DMS79 (cell line): ENCODE measurements at regions not wholly inside any gene's neighbourhood (a gene's known extent, or its start where the extent isn't known, plus 50 kb on each side); places are given as distances from the start of the nearest gene placed in this dataset.

Experiments used
- DNase-seq: peaks from one replicate; lab custom pipeline; 2025; lab: John Stamatoyannopoulos, UW

DNA sequence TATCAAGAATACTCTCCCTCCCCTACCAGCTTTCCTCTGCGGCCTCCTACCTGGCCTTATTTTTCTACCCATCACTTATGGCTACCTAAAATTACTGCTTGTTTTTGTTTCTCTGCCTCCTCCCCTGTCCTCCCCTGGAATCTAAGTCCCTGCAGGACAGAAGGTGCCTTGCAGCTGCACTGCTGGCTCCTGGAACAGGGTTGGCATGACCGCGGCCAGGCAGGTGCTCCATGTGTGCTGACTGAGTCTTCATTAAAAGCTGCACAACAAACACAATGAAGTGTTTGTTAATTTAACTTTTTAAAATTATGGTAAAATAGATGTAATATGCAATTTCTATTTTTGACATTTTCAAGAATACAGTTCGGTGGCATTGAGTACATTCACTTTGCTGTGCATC is 171.9 kb upstream of the FHL2 start:
- no peak for DNase-seq

DNA sequence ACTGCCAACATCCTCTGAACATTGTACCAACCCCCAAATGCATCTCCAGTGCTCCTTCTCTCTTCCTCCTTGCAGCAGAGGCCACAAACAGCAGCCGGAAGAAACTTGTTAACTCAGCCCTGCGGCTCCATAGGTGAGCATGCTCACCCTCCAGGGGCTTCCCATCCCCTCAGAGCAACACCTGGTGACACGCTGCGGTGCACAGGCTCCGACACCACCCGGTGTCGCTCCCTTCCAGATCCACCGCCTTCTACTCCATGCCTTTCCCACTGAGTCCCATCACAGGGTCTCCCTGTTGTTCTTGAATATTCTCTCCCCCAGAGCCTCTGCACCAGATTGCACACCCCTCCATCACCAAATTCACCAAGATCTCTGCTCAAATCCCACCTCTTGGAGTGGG is 171.5 kb upstream of the FHL2 start:
- no peak for DNase-seq

DNA sequence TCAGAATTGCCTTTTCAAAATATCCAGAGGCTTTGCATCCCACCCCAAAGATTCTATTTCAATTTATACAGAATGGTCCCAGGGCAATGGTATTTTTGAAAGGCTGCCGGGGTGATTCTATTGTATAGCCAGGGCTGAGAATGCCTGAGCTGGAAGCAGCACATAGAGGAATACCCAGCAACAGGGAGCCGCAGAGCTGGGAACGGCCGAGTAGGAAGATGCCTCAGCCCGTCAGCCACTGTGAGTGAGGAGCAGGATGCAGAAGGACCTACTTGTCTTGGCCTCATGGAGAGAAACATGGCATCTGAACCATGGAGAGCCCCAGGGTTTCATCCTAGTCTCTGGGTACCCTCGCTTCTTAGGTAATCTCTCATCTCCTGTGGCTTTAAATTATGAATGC is 170.8 kb upstream of the FHL2 start:
- DNase-seq = no peak

DNA sequence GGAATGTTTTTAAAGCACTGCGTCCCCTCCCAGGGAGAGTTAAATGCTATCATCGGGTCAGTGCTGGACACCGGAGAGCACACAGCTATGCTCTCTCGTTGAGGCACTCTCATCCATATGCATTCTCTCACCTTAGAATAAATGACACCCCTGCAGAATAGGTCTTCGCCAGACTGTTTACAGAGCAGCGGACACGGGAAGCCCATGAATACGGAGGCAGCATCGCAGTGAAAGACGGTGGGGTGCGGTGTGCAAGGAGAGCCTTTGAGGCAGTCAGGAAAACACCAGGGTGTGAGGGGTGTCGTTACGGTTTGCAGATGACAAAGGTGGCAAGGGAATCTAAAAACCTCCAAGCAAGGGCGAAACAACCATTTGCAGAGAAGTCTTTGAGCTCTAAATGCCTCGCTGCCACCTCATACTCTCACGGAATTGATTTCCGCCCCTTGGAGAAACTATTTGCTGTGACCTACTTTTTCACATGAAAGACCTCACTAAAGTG is 169.2 kb upstream of the FHL2 start:
- no peak for DNase-seq

DNA sequence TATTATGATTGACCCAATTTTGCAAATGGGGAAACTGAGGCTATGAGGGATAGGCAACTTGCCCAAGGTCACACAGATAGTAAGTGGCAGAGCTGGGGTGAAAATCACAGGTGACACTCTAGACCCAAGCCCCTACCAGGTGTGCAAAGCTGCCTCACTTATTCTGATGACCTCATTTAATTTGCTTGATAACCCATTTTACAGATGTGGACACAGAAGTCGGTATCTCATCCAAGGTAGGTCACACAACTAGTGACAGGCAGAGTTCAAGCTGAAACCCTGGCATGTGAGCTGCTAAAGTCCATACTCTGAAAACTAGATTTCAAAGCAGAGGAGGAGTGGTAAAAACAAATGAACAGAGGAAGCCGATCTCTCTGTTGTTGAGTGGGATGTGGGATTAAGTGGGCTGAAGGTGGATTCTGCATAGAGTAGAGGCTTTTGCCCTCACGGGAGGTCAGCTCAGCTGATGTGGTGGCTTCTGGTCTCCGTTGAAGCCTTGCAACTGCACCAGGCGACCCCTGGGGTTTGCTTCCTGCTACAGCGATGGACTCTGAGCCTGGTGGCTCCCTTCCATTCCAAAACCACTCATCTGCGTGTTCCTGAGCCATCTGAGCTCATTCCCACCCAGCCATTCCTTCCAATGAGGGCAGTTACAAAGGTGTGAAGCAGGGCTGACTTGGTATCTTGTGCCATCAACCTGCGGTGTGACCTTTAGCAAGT is 164.3 kb upstream of the FHL2 start:
- DNase-seq = no peak

DNA sequence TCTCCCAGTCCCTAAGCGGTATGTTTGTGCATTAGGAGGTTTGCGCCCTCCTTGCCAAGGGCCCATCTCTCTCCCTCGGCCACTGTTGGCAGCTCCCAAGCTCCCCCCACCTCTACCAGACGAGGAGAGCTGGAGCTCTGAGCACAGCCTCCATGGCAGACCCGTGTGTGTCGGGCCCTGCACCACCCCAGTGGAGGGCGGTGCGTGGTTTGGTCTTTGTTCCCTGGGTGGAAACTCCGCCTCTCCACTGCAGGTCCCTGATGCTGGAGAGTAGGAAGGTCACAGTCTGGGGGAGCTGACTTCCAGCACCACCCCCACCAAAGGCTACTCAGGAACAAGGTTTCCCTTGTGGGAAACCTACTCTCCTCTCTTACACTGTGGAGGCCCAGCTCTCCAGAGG is 162.6 kb upstream of the FHL2 start:
- DNase-seq = no peak

DNA sequence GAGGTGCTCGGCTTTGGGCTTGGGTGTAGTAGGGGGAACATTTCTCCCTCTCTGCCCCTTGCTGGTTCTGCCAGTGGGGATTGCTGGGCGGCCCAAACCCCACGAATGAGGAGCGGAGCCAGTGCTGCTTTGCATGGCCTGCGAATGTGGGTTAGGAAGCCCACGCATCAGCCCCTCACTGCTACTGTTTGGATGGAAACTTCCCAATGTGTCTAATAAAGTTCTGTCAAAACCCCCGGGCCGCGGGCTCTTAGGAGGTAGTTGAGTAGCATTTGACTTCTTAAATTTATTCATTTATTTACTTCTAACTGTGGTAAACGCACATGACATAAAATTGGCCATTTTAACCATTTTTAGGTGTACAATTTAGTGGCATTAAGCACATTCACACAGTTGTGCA is 161.3 kb upstream of the FHL2 start:
- DNase-seq = no peak

DNA sequence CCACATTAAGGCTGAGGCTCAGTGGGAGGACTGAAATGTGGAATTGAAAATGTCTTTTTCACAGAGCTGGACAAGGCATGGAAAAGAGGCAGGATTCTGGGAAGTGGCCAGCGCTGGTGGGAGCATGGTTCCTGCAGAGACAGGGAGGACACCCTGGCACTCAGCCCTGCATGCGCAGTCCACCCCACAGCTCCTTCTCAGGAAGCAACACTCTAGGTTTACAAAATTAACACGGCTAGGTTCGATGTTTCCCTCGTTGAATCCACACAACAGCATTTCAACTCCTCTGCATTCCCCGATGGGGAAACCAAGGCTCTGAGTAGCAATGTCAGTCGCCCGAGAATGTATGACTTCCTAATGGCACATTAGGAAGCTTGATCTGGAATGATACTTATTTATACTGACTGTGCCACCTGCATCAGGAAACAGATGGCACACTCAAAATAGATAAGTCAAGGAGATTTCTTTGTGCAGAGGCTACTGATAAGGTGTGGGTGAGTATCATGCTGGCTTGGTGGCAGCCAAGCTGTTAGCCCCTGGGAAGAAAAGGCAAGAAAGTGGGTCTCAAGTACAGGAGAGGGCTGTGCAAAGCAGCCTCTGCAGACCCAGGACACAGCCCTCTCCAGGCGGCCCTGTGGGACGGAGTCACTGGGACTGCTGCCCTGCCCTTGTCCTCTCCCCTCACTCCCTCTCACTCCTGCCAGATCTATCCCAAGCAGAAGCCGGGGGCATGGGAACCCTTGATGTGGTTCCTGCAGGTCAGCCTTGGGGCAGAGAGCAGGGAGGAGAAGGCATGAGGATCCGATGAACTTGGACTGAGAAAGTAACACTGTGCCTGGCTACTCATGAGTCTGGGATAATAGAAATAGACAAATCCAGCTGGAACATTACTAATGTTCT is 158.4 kb upstream of the FHL2 start:
- no peak for DNase-seq

DNA sequence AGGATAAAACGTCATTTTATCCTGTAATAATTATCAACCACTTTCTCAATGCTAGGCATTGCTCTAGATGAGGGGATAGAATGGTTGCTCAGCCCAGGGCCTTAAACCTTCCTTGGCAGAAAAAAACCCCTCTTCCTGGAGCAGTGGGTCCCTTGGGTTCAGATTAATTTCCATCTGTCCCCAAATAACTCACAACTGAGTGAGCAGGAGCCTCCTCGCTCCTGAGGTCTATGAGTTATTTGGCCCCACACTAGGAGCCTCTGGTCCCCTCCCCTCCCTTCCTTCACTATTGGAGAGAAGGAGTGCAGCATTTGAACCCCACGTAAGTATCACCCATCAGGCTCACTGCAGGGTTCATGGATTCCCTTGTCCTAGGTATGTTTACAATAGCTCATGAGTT is 157.5 kb upstream of the FHL2 start:
- DNase-seq = no peak

DNA sequence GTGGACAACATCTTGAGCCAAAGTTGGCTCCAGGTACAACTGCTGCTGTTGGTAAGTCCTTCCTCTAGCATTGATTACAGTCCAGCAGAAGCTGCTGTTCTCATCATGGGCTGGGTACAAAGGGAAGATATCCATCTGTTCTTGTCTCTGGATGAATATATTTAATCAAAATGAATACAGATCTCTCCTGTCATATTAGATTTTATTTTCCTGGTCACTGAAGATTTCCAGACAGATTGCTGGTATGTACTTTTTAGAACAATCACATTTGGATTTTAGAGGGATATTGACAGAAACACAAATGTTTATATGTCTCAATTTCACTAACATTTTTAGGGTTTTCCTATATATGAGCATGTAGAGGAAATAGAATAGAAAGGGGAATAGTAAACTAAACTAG is 155.4 kb upstream of the FHL2 start:
- DNase-seq = no peak

DNA sequence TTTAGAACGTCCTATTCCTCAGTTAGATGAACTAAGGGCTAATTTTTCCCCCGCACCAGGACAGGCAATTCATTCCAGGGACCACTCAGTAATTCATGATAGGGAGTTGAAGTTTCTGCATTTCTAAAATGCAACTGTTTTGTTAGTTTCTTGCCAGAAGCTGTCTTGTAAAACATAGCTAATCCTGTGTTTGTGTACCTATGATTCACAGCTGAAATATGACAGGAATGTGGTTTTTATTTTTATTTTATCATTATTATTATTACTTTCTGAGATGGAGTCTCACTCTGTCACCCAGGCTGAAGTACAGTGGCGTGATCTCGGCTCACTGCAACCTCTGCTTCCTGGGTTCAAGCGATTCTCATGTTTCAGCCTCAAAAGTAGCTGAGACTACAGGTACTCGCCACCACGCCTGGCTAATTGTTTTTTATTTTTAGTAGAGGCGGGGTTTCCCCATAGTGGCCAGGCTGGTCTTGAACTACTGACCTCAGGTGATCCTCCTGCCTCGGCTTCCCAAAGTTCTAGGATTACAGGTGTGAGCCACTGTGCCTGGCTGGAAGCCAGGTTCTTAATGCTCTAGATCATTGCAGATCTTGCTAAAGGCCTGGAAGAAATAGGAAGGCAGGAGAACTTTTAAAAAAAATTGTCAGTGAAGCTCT is 154.8 kb upstream of the FHL2 start:
- DNase-seq = no peak

DNA sequence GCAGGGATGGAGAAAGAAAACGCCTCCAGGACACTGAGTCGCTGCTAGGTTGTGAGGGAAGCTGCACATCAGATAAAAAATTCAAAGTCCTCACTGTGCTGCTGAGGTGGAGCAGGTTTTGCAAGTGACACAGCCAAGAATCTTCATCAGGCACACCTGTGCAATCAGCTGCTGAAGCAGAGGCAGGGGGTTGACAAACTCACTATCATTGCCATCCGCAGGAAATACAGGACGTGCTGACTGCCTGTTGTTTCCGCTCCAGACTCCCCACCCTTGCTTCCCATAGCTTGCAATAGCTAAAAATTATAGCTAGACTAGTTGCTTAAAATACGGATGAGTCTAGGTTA is 147.8 kb upstream of the FHL2 start:
- no peak for DNase-seq

DNA sequence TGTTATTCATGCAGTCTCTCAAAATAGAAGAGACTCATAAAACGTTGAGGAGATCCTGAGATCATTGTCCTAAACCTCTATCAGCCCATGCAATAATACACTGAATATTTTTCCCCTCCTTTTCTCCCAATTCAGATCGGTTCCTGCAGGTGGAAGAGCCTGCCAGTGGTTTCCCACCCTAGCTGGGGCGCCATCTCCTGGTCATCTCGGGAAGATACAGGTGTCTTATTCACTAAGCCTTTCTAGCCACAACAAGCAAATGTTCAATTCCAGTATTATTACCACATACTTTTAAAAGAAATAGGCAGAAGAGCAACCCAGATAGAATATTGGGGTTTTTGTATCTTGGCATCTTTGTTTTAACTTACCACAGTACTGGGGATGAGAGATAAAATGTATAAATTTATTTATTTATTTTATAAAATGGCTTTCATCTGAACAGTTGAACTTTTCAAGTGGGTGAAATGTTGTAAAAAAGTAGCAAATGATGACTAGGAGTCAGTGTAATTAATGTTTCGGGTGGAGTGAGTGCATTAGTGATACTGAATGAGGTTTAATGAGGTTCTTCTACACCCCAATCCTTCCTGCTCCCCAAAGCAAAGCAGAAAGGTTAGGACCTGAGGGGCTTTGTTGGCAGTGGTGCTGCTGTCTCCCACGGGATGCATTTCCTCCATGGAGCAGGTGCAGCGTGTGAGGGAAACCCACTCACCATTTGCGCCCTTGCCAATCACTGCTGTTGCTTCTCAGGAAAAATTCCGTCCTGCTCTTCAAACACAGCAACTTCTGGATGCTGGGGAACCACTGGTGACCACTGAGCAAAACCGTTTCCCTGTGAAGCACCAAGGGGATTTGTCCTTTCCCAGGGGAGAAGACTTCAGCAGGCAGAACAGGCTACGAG is 147.1 kb upstream of the FHL2 start:
- peak; percentile 4 for DNase-seq

DNA sequence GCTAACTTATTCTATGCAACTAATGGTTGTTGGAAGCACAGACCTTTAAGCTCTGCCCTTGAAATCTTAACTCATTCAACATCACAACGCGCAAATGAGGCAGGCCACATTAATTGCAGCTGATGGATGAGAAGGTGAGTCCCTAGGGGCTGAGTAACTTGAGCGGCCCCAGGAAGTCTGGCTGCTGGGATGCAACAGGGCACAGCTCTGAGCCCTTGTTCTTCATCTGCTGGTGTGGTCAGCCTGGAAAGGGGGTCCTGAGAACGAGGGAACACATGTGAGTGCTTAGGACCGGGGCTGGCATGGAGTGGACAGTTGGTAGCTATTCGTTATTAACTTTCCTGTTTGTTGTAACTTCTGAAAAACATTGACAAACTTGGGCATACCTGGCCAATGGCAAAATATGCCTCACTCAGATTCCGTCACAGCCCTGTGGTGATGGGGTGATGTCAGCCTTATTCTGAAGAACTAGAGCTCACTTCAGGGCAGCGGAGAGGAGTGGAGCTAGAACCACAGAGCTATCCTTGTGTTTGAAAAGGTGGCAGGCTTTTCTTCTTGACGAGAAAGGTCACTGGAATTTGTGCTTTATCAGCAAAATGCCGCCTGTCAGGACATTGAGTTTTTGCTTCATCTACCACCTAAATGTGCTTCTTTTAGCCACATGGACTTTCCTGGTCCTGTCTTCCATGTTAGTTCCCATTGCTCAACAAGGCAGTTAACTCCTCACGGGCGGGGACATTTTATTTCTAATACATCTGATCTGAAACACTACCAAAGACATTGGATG is 145.9 kb upstream of the FHL2 start:
- no peak for DNase-seq

DNA sequence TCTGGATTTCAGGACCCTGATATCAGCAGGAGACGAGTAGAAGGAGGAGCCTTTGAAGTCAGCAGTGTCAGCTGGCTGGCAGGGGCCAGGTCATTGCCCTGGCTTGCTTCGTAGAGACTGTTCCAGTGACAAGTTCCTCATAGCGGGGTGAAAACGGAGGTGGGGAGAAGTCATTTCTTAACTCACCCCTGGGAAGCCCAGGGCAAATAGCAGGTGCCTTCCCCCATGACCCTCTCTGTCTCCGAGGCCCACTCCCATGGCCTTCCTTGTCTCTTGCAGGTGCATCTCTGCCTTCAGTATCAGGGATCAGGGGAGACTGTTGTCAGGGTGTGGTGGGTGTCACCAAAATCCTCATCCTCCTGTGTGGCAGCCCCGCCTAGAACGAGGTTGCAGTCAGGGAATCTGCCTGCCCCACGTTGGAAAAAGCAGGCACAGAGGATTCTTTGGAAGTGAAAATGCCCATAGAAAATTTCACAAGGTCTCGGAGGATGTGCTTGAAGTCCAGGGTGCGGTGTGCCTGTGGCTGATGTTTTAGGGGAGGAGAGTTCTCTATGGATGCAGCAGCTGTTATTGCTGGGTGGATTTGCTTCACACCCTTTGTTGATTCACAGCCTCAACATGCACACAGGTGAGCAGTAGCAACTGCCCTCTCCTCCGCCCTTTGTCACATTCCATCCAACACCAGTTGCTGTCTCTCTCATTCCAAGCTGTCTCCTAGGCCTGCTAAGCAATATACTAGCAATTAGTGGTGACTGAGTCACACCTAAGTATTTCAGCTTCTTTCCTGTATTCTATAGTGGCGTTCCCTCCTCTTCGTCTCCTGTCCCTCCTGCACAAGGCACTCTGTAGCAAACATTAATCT is 142.6 kb upstream of the FHL2 start:
- no peak for DNase-seq

DNA sequence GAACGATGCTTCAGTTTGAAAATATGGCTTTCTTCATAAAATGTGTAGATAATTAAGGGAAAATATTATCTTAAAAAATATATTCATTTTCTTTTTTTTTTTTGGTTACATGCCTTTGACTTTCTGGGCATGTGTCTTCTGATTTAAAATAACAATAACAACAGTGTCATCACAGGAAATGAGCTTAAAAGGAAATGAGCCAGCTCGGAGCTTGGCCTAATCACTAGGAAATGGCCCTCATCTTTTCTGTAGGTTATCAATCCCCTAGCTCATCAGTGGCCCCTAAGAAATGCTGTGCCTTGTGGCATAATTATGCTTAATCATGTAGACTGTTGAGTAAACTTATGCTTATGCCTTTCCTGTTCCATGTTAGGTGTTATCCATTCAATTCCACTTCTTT is 141.8 kb upstream of the FHL2 start:
- no peak for DNase-seq

DNA sequence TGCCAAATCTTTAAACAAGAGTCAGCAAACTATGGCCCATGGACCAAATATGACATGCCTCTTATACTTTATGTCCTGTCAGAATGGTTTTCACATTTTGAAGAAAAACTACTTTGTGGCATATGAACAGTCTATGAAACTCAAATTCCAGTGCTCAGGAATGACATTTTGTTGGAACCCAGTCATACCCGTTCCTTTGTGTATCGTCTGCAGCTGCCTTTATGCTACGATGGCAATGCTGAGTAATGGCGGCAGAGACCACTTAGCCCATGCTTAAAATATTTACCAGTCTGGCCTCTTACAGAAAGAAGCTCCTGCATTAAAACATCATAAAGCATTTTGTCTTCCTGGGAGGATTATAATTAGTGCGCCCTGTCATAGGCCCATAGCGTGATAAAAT is 140.5 kb upstream of the FHL2 start:
- DNase-seq = no peak

DNA sequence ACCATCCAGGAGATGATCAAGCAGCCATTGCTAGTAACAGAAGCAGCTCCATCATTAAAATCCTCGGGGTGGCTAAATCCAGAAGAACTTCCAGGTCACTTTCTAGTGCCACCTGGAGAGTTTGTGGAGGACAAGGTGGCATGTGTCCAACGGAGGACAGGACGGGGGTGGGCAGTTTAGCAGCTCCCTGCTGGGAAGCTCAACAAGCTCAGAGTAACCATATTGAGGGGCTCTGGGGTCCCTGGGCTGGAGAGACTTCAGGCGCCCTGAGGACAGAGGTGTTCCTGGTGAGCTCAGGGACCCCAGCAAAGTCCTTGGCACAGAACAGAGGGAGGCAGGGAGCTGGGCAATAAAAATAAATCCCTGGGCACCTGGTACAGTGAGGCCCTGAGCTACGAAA is 140.0 kb upstream of the FHL2 start:
- no peak for DNase-seq

DNA sequence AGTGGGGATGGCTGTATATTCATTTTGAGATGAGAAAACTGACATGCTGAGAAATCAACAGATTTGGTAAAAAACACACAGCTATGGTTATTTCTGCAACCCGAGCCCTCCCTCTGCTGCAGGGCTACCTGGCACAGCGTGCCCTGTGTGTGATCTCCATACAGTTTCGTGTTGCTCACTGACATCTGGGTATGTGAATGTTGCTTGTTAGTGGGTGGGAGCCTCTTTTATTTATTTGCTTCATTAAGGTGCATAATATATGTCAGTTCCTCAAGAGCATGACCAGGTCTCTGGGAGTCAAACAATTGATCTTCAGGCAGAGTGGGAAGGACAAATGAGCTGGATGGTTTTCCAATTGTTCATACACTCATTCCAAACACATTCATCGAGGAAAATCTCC is 139.1 kb upstream of the FHL2 start:
- no peak for DNase-seq

DNA sequence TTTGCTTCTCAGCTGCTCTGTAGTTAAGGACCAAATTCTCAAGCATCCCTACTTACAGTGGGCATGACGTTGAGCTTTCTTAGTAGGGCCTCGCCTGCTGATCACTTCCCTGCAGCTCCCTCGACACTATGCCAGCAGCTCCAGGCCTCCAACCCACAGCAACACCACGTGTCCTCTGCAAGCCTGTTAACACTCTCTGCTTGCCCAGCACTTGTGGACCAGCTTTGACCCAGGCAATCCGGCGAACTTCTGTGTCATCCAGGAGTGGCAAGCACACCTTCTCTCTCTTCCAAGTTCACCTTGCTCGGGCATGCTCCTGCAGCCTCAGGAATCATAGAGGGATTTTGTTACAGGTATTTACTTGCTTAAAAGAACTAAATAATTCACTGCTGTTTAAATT is 138.6 kb upstream of the FHL2 start:
- DNase-seq = no peak
